ENCODE measurements at regions not wholly inside any gene's neighbourhood (a gene's known extent, or its start where the extent isn't known, plus 50 kb on each side); places are given as distances from the start of the nearest gene placed in this dataset.

DNA sequence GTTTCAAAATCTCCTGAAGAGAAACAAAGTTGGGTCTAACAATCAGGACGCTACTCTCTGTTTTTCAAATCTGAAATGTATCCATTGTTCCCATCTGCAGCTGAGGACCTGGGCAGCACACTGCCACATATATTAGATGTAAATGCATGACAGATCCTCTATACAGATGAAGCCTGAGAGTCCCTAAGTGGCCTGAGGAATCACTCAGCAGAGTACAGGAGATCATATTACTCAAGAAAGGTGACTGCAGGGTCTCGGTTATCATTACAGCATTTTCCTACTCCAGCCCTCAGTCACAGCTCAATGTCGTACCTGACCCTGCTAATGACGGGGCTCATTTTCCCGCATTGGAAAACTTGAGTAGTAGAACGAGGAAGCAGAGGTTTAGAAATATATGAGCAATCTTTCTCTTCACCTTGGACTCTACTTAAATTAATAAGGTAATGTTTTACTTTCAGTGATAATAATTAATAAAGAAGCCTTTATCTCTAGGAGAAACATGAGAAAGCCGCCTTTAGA is 256.2 kb upstream of the IRAK1BP1 start:
- no peak for TF ChIP-seq CTCF (IDR thresholded peaks at IDR 0.05; ENCODE audit: low read length)
- TF ChIP-seq EZH2 (IDR thresholded peaks at IDR 0.05; ENCODE audit: borderline replicate concordance, low read length), result no peak

Data from OCI-LY1 (cell line).